GM10266 (cell line): ENCODE measurements at regions not wholly inside any gene's neighbourhood (a gene's known extent, or its start where the extent isn't known, plus 50 kb on each side); places are given as distances from the start of the nearest gene placed in this dataset.

ENCODE experiments used
- DNase-seq: peaks from one replicate; pipeline ENCODE4 v3.0.0; 2012; ENCODE audit errors: extremely low spot score
- CTCF ChIP-seq: IDR thresholded peaks from 2 replicates; pipeline ENCODE4 v1.5.1; 2012; ENCODE audit warnings: mild to moderate bottlenecking, low read depth; ENCODE audit not compliant: control insufficient read depth, insufficient read depth; ENCODE audit errors: missing control alignments

GRCh38 chr4:84091266-84091665 is 407.8 kb downstream of the NKX6-1 start:
- no peak for DNase-seq
- TF ChIP-seq CTCF = no peak

GRCh38 chr4:84089652-84090437 is 409.2 kb downstream of the NKX6-1 start:
- no peak for DNase-seq

GRCh38 chr4:84085986-84086385 is 413.1 kb downstream of the NKX6-1 start:
- TF ChIP-seq CTCF = no peak
- DNase-seq = no peak

More at GRCh38 chr4:84089652-84090437, 409.2 kb downstream of the NKX6-1 start:
- no peak for TF ChIP-seq CTCF

- no peak for TF ChIP-seq CTCF
- DNase-seq = no peak
Observed at GRCh38 chr4:84070289-84070688, 428.8 kb downstream of the NKX6-1 start.

GRCh38 chr4:84063619-84064018 is 435.5 kb downstream of the NKX6-1 start:
- no peak for TF ChIP-seq CTCF
- DNase-seq = no peak

- no peak for TF ChIP-seq CTCF
- no peak for DNase-seq
Observed at GRCh38 chr4:84058201-84058600, 440.9 kb downstream of the NKX6-1 start.

GRCh38 chr4:84051639-84052038 is 447.5 kb downstream of the NKX6-1 start:
- no peak for DNase-seq
- TF ChIP-seq CTCF = no peak
